Gastroesophageal sphincter (tissue), 4 donors: ENCODE measurements at regions not wholly inside any gene's neighbourhood (a gene's known extent, or its start where the extent isn't known, plus 50 kb on each side); places are given as distances from the start of the nearest gene placed in this dataset.
"Not testable (repeated sequence)": the region's sequence is repeated elsewhere in the genome, so short reads cannot be mapped to it uniquely, and the experiment has no call there.

Source experiments
- ATAC-seq: fragments of 150-250 bp; one replicate; pipeline ENCODE4 v1.9.1; 2016; ENCODE audit warnings: mild to moderate bottlenecking, moderate library complexity
- H3K27ac ChIP-seq, 4 donors: fragments of 200-600 bp; sonication (generic) in 3 of 4; 1 replicate in 3 of 4; 2 replicates in 1 of 4; pipeline ENCODE4 v1.5.1; 2016 to 2019
- H3K27me3 ChIP-seq: fragments of 200-600 bp; sonication (generic); one replicate; pipeline ENCODE4 v1.5.1; 2019
- H3K36me3 ChIP-seq, 2 donors: fragments of 200-600 bp; sonication (generic); one replicate each; pipeline ENCODE4 v1.5.1; 2019; ENCODE audit warnings: control low read depth in 1 of 2
- H3K4me1 ChIP-seq, 3 donors: fragments of 200-600 bp; sonication (generic); 1 replicate in 2 of 3; 2 replicates in 1 of 3; pipeline ENCODE4 v1.5.1; 2016 to 2019; ENCODE audit warnings: control low read depth in 2 of 3
- H3K4me3 ChIP-seq, 2 donors: fragments of 200-600 bp; sonication (generic); one replicate each; pipeline ENCODE4 v1.5.1; 2019; ENCODE audit warnings: mild to moderate bottlenecking in 1 of 2, moderate library complexity in 1 of 2
- H3K9me3 ChIP-seq, 3 donors: fragments of 200-600 bp; sonication (generic); one replicate each; pipeline ENCODE4 v1.5.1; 2017 to 2019; ENCODE audit warnings: control low read depth in 2 of 3
- EP300 ChIP-seq: sonication (generic); formaldehyde crosslinking; IDR thresholded peaks from one replicate; pipeline ENCODE4 v1.6.1; 2017; ENCODE audit warnings: antibody characterized with exemption, mild to moderate bottlenecking
- POLR2A ChIP-seq, 2 donors: fragments of 450-650 bp; IDR thresholded peaks; one replicate each; pipeline ENCODE4 v1.6.1; 2017; ENCODE audit warnings: antibody characterized with exemption in 2 of 2, mild to moderate bottlenecking in 2 of 2, moderate library complexity in 1 of 2
- POLR2AphosphoS5 ChIP-seq: sonication (generic); formaldehyde crosslinking; IDR thresholded peaks from one replicate; pipeline ENCODE4 v1.6.1; 2017; ENCODE audit warnings: antibody characterized with exemption
- WGBS, 2 donors: methylation state at CpG; one replicate each; pipeline ENCODE4 v1.1.5; 2018; ENCODE audit warnings: low coverage in 1 of 2; 5-methylcytosine and 5-hydroxymethylcytosine counted together
- TF ChIP-seq, protein P1 (sequence below), 4 experiments: fragments of 200-600 bp in 2 of 4; fragments of 450-650 bp in 2 of 4; sonication (generic) in 1 of 4; IDR thresholded peaks; one replicate each; pipeline ENCODE4 v1.5.1; 2017 to 2019; ENCODE audit warnings: antibody characterized with exemption in 4 of 4, mild to moderate bottlenecking in 2 of 4, moderate library complexity in 2 of 4

DNA sequence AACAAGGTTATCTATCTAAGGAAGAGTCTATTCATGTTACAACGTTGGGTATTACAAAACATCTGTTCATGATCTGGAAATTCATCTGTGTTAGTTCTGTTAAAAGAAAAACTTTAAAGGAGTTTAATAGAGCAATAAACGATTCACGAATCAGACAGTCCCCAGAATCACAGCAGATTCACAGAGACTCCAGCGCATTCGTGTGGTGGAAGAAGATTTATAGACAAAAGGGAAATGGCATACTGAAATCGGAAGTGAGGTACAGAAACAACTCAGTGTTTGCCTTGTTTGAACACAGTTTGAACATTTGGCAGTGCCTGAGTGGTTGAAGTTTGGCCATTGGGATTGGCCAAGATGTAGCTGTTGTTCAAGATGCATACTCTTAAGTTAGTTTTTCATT is 178.8 kb downstream of the CWH43 start:
- H3K27ac ChIP-seq, H3K36me3 ChIP-seq, ATAC-seq, H3K4me3 ChIP-seq, H3K4me1 ChIP-seq, H3K9me3 ChIP-seq, H3K27me3 ChIP-seq: not testable (repeated sequence)
- 52 to 61% methylated on average over 5 to 6 of the region's 6 CpGs for WGBS, 2 donors

- WGBS, 2 donors = 73% methylated on average over 5 of the region's 8 CpGs; no CpG with 5 or more reads in 1 of the 2 donors
- peaks cover 0 to 10% (median 0%) of the 10 kb centered on the region in 3 donors for H3K9me3 ChIP-seq
- H3K27ac ChIP-seq, H3K4me3 ChIP-seq, H3K27me3 ChIP-seq, ATAC-seq, H3K36me3 ChIP-seq, H3K4me1 ChIP-seq: not testable (repeated sequence)
These were observed 191.8 kb downstream of the CWH43 start for GRCh38 chr4:49177847-49178246.

- not testable (repeated sequence) for H3K4me1 ChIP-seq, ATAC-seq, H3K27me3 ChIP-seq, H3K9me3 ChIP-seq, H3K4me3 ChIP-seq, H3K27ac ChIP-seq, H3K36me3 ChIP-seq
- WGBS, 2 donors = no CpG with 5 or more reads among the region's 4 CpGs
These were observed 195.0 kb downstream of the CWH43 start for GRCh38 chr4:49181088-49181487.

GRCh38 chr4:49211396-49212194 is 225.5 kb downstream of the CWH43 start:
- not testable (repeated sequence) for H3K4me3 ChIP-seq, ATAC-seq, H3K27ac ChIP-seq, H3K36me3 ChIP-seq, H3K9me3 ChIP-seq, H3K4me1 ChIP-seq, H3K27me3 ChIP-seq
- WGBS, 2 donors = 44 to 59% methylated on average over 6 to 9 of the region's 11 CpGs

DNA sequence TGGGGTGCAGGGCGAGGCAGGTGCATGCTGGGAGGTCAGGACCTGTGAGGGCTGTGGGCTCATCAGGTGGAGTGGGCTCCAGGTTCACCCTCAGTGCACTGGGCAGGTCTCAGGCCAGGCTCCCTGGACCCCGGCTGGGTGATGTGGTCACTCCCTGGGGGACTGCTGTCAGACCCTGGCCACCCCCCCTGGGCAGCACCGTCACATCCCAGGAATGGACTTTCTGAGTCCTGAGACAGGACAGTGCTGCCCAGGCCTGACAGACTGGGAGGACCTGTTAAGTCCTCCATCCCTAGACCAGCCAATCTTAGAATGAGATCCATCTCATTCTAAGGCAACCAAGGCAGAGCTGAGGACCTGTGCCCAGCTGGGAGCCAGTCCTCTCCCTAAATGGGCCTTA is 227.2 kb downstream of the CWH43 start:
- H3K27me3 ChIP-seq, H3K27ac ChIP-seq, H3K4me3 ChIP-seq, H3K9me3 ChIP-seq, ATAC-seq, H3K4me1 ChIP-seq, H3K36me3 ChIP-seq: not testable (repeated sequence)
- WGBS, 2 donors = 43% methylated on average over 1 of the region's 3 CpGs; no CpG with 5 or more reads in 1 of the 2 donors

- H3K9me3 ChIP-seq, H3K27ac ChIP-seq, H3K4me3 ChIP-seq, ATAC-seq, H3K4me1 ChIP-seq, H3K36me3 ChIP-seq, H3K27me3 ChIP-seq: not testable (repeated sequence)
- WGBS, 2 donors = 82 to 100% methylated on average over 1 to 3 of the region's 5 CpGs
These were observed 227.7 kb downstream of the CWH43 start for GRCh38 chr4:49213750-49214149.

DNA sequence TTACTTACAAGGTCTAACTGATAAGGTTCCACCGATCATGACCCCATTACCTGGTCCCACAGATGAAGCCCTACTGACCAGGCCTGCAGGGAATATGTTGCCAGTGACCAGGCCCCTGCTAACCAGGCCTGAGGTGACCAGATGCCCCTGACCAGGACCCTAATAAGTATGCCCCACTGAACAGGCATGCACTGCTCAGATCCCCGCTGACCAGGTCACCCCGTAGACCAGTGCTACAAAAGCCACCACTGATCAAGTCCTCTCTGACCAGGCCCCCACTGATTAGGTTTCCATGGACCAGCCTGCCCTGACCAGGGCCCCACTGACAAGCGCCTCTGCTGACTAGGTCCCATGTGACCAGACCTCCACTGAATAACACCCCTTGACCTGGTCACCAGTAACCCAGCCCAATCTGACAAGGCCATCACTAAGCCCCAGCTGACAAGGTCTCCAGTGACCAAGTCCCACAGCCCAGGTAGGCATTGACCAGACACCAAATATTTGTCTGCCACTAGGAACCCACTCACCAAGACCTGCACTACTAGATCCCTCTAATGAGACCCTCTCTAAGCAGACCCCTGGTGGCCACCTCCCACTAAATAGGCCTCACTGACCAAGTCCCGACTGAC is 228.5 kb downstream of the CWH43 start:
- not testable (repeated sequence) for ATAC-seq, H3K27ac ChIP-seq, H3K4me1 ChIP-seq, H3K4me3 ChIP-seq, H3K36me3 ChIP-seq, H3K9me3 ChIP-seq, H3K27me3 ChIP-seq
- WGBS, 2 donors = 73 to 81% methylated on average over 2 to 3 of the region's 5 CpGs

GRCh38 chr4:49215082-49215479 is 229.0 kb downstream of the CWH43 start:
- not testable (repeated sequence) for H3K4me3 ChIP-seq, H3K27ac ChIP-seq, ATAC-seq, H3K27me3 ChIP-seq, H3K9me3 ChIP-seq, H3K4me1 ChIP-seq, H3K36me3 ChIP-seq
- 69 to 81% methylated on average over 2 of the region's 2 CpGs for WGBS, 2 donors

GRCh38 chr4:49216606-49217005 is 230.5 kb downstream of the CWH43 start:
- not testable (repeated sequence) for H3K27me3 ChIP-seq, H3K4me1 ChIP-seq
- WGBS, 2 donors = 33 to 75% methylated on average over 2 to 3 of the region's 3 CpGs

GRCh38 chr4:49217492-49217891 is 231.4 kb downstream of the CWH43 start:
- Histone ChIP-seq H3K9me3 (no peaks in the 10 kb centered on the region), H3K36me3 (no peaks in the 10 kb centered on the region), H3K4me1 (no peaks in the 10 kb centered on the region), H3K27ac (no peak overlapping the region), H3K4me3 (no peak overlapping the region), H3K27me3 (no peaks in the 10 kb centered on the region)
- TF ChIP-seq, protein P1, sequence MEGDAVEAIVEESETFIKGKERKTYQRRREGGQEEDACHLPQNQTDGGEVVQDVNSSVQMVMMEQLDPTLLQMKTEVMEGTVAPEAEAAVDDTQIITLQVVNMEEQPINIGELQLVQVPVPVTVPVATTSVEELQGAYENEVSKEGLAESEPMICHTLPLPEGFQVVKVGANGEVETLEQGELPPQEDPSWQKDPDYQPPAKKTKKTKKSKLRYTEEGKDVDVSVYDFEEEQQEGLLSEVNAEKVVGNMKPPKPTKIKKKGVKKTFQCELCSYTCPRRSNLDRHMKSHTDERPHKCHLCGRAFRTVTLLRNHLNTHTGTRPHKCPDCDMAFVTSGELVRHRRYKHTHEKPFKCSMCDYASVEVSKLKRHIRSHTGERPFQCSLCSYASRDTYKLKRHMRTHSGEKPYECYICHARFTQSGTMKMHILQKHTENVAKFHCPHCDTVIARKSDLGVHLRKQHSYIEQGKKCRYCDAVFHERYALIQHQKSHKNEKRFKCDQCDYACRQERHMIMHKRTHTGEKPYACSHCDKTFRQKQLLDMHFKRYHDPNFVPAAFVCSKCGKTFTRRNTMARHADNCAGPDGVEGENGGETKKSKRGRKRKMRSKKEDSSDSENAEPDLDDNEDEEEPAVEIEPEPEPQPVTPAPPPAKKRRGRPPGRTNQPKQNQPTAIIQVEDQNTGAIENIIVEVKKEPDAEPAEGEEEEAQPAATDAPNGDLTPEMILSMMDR (IDR thresholded peaks at IDR 0.05) = no peak
- TF ChIP-seq POLR2AphosphoS5 (no peak), POLR2A (IDR thresholded peaks at IDR 0.05) (no peak), EP300 (no peak)
- ATAC-seq = no peak

More at GRCh38 chr4:49216606-49217005, 230.5 kb downstream of the CWH43 start:
- ATAC-seq, H3K36me3 ChIP-seq, H3K9me3 ChIP-seq, H3K27ac ChIP-seq, H3K4me3 ChIP-seq: not testable (repeated sequence)

GRCh38 chr4:49218094-49218493 is 232.0 kb downstream of the CWH43 start:
- not testable (repeated sequence) for H3K36me3 ChIP-seq, H3K27me3 ChIP-seq, H3K4me3 ChIP-seq, H3K4me1 ChIP-seq, H3K27ac ChIP-seq, ATAC-seq, H3K9me3 ChIP-seq
- WGBS, 2 donors = 33 to 65% methylated on average over 1 to 3 of the region's 3 CpGs

- not testable (repeated sequence) for H3K4me3 ChIP-seq, H3K9me3 ChIP-seq, H3K27ac ChIP-seq, H3K36me3 ChIP-seq, H3K4me1 ChIP-seq, ATAC-seq, H3K27me3 ChIP-seq
These were observed 232.9 kb downstream of the CWH43 start for GRCh38 chr4:49218931-49219330.
